H1 (cell line): ENCODE measurements at regions not wholly inside any gene's neighbourhood (a gene's known extent, or its start where the extent isn't known, plus 50 kb on each side); places are given as distances from the start of the nearest gene placed in this dataset.

Source experiments
- CTCF ChIA-PET: fragments of 300-600 bp; sonication (Branson Sonifier 250); formaldehyde crosslinking; loops from one replicate; lab custom pipeline; 2021; ENCODE audit not compliant: partially characterized antibody; lab: Charles Lee
- POLR2A ChIA-PET: fragments of 300-600 bp; sonication (Branson Sonifier 250); formaldehyde crosslinking; loops from one replicate; lab custom pipeline; 2021; ENCODE audit warnings: inconsistent platforms; ENCODE audit not compliant: partially characterized antibody; lab: Charles Lee
- DNase-seq, 2 experiments: peaks; one replicate each; pipeline versions ENCODE4 v3.0.0 to v3.0.0-alpha.2; 2010 to 2022; ENCODE audit warnings: low spot score in 2 of 2, low read depth in 1 of 2, mixed read lengths in 1 of 2
- FAIRE-seq: peaks from 2 replicates; lab custom pipeline; 2011; peaks lifted over from hg19 to GRCh38; lab: Jason Lieb, UNC
- H2AFZ ChIP-seq: 2 replicates; pipeline ENCODE4 v1.8.1; 2012; ENCODE audit warnings: low read length, inconsistent platforms
- H2AK5ac ChIP-seq: 2 replicates; pipeline ENCODE4 v1.6.1; 2013; ENCODE audit warnings: low read depth, low read length
- H2BK120ac ChIP-seq: replicated peaks from 2 replicates; pipeline ENCODE3; 2013; ENCODE audit warnings: low read depth, low read length, inconsistent platforms
- H2BK12ac ChIP-seq: 2 replicates; pipeline ENCODE4 v1.6.1; 2013; ENCODE audit warnings: low read depth, low read length
- H2BK15ac ChIP-seq: 2 replicates; pipeline ENCODE4 v1.6.1; 2013; ENCODE audit warnings: low read length
- H2BK20ac ChIP-seq: 2 replicates; pipeline ENCODE4 v1.6.1; 2013; ENCODE audit warnings: low read length
- H2BK5ac ChIP-seq: 2 replicates; pipeline ENCODE4 v1.6.1; 2013; ENCODE audit warnings: low read depth, low read length
- H3K14ac ChIP-seq: 2 replicates; pipeline ENCODE4 v1.6.1; 2013; ENCODE audit warnings: inconsistent platforms; ENCODE audit not compliant: insufficient read length
- H3K18ac ChIP-seq: 2 replicates; pipeline ENCODE4 v1.6.1; 2013; ENCODE audit warnings: low read length; ENCODE audit errors: extremely low read depth
- H3K23ac ChIP-seq: 2 replicates; pipeline ENCODE4 v1.6.1; 2013; ENCODE audit warnings: inconsistent platforms; ENCODE audit not compliant: insufficient read length
- H3K23me2 ChIP-seq: 2 replicates; pipeline ENCODE4 v1.6.1; 2013; ENCODE audit warnings: low read depth, low read length
- H3K27ac ChIP-seq: 2 replicates; pipeline ENCODE4 v1.6.1; 2011; ENCODE audit warnings: low read depth, low read length, inconsistent platforms
- H3K27me3 ChIP-seq, 4 experiments: replicated peaks in 1 of 4; 1 replicate in 1 of 4; 2 replicates in 3 of 4; pipeline versions ENCODE4 v1.6.1 to v1.8.1; 2011 to 2013; ENCODE audit warnings: low read length in 3 of 4, mild to moderate bottlenecking in 3 of 4, inconsistent platforms in 2 of 4, mixed read lengths in 2 of 4, moderate library complexity in 1 of 4; ENCODE audit not compliant: control insufficient read depth in 3 of 4, insufficient read depth in 3 of 4; ENCODE audit errors: extremely low read depth in 1 of 4
- H3K36me3 ChIP-seq, 4 experiments: 2 replicates each; pipeline versions ENCODE4 v1.6.1 to v1.8.1; 2011 to 2013; ENCODE audit warnings: mild to moderate bottlenecking in 4 of 4, low read length in 3 of 4, moderate library complexity in 2 of 4, control low read depth in 1 of 4, inconsistent platforms in 1 of 4; ENCODE audit not compliant: insufficient read depth in 4 of 4, control insufficient read depth in 2 of 4
- H3K4ac ChIP-seq: replicated peaks from 2 replicates; pipeline ENCODE3; 2013; ENCODE audit warnings: low read length, low read depth, mixed read lengths, inconsistent platforms; ENCODE audit not compliant: insufficient read length
- H3K4me1 ChIP-seq, 4 experiments: replicated peaks in 1 of 4; 1 replicate in 1 of 4; 2 replicates in 3 of 4; pipeline versions ENCODE4 v1.6.1 to v1.8.1; 2011 to 2013; ENCODE audit warnings: low read length in 3 of 4, inconsistent platforms in 2 of 4, mixed read lengths in 1 of 4; ENCODE audit not compliant: insufficient read depth in 4 of 4, control insufficient read depth in 3 of 4
- H3K4me2 ChIP-seq, 2 experiments: 2 replicates each; pipeline versions ENCODE4 v1.6.1 to v1.8.1; 2011 to 2013; ENCODE audit warnings: low read depth in 2 of 2, low read length in 2 of 2, control low read depth in 1 of 2, inconsistent platforms in 1 of 2, mild to moderate bottlenecking in 1 of 2; ENCODE audit not compliant: insufficient read depth in 1 of 2
- H3K4me3 ChIP-seq, 4 experiments: fragments of 200-600, 300-600 bp in 1 of 4; sonication (generic), shearing (Covaris generic), sonication (Bioruptor Twin) in 1 of 4; 2 replicates each; pipeline versions ENCODE4 v1.5.1 to v1.8.1; 2011 to 2016; ENCODE audit warnings: low read length in 4 of 4, low read depth in 3 of 4, control low read depth in 2 of 4, inconsistent platforms in 2 of 4, mild to moderate bottlenecking in 2 of 4, mixed read lengths in 1 of 4, moderate library complexity in 1 of 4; ENCODE audit not compliant: insufficient read depth in 2 of 4; ENCODE audit errors: extremely low read depth in 1 of 4
- H3K56ac ChIP-seq: replicated peaks from 2 replicates; pipeline ENCODE3; 2013; ENCODE audit warnings: low read depth, mild to moderate bottlenecking, mixed read lengths, low read length, inconsistent platforms; ENCODE audit not compliant: insufficient read length
- H3K79me1 ChIP-seq: 2 replicates; pipeline ENCODE4 v1.6.1; 2013; ENCODE audit warnings: low read depth, low read length, control low read depth
- H3K79me2 ChIP-seq, 2 experiments: 2 replicates each; pipeline versions ENCODE4 v1.6.1 to v1.8.1; 2012 to 2013; ENCODE audit warnings: low read length in 2 of 2, mild to moderate bottlenecking in 2 of 2, inconsistent platforms in 1 of 2; ENCODE audit not compliant: insufficient read depth in 2 of 2, control insufficient read depth in 1 of 2
- H3K9ac ChIP-seq, 4 experiments: replicated peaks in 1 of 4; 1 replicate in 1 of 4; 2 replicates in 3 of 4; pipeline versions ENCODE4 v1.6.1 to v1.8.1; 2011 to 2013; ENCODE audit warnings: low read depth in 3 of 4, low read length in 3 of 4, control low read depth in 2 of 4, mild to moderate bottlenecking in 2 of 4, moderate library complexity in 2 of 4, inconsistent platforms in 1 of 4; ENCODE audit errors: extremely low read depth in 1 of 4
- H3K9me3 ChIP-seq, 2 experiments: 2 replicates each; pipeline versions ENCODE4 v1.6.1 to v1.8.1; 2012 to 2013; ENCODE audit warnings: mild to moderate bottlenecking in 2 of 2, moderate library complexity in 2 of 2, control low read depth in 1 of 2, inconsistent platforms in 1 of 2, low read depth in 1 of 2, low read length in 1 of 2, mixed read lengths in 1 of 2; ENCODE audit not compliant: insufficient read depth in 2 of 2
- H4K20me1 ChIP-seq, 2 experiments: replicated peaks in 1 of 2; 2 replicates each; pipeline versions ENCODE3 to v1.8.1; 2011 to 2013; ENCODE audit warnings: inconsistent platforms in 2 of 2, low read length in 2 of 2, mild to moderate bottlenecking in 1 of 2; ENCODE audit not compliant: insufficient read depth in 2 of 2, control insufficient read depth in 1 of 2
- H4K5ac ChIP-seq: 2 replicates; pipeline ENCODE4 v1.6.1; 2013; ENCODE audit warnings: low read length, low read depth, mixed read lengths, inconsistent platforms; ENCODE audit not compliant: insufficient read length
- H4K8ac ChIP-seq: 2 replicates; pipeline ENCODE4 v1.8.0; 2013; ENCODE audit warnings: mild to moderate bottlenecking, moderate library complexity, low read length, inconsistent platforms; ENCODE audit not compliant: insufficient read depth; ENCODE audit errors: extremely low read depth
- H4K91ac ChIP-seq: replicated peaks from 2 replicates; pipeline ENCODE3; 2013; ENCODE audit warnings: low read length, mixed read lengths, inconsistent platforms; ENCODE audit not compliant: insufficient read length
- CHD2 ChIP-seq: IDR thresholded peaks from 2 replicates; pipeline ENCODE4 v1.6.1; 2012; ENCODE audit warnings: low read length, improper control_type of control experiment
- HDAC6 ChIP-seq: IDR thresholded peaks from one replicate; pipeline ENCODE4 v1.7.1; 2012; ENCODE audit warnings: low read depth, mild to moderate bottlenecking, inconsistent platforms, low read length, moderate library complexity
- POLR2A ChIP-seq, 2 experiments: IDR thresholded peaks; 1 replicate in 1 of 2; 2 replicates in 1 of 2; pipeline ENCODE4 v1.6.1; 2011; ENCODE audit warnings: low read depth in 2 of 2, low read length in 2 of 2, mild to moderate bottlenecking in 2 of 2; ENCODE audit errors: control extremely low read depth in 1 of 2
- SP4 ChIP-seq: IDR thresholded peaks from 2 replicates; pipeline ENCODE4 v1.6.1; 2012; ENCODE audit warnings: low read length, inconsistent platforms
- SUZ12 ChIP-seq: fragments of 200-600 bp; sonication (generic); IDR thresholded peaks from 2 replicates; pipeline ENCODE4 v1.6.1; 2012; ENCODE audit warnings: mild to moderate bottlenecking, inconsistent platforms, low read length, moderate library complexity, mixed read lengths
- WGBS, 2 experiments: shearing (Covaris generic) in 1 of 2; methylation state at CpG; one replicate each; pipeline versions ENCODE4 v1.1.6 to v1.1.7; 2013 to 2015; ENCODE audit warnings: low lambda C conversion rate in 2 of 2, mixed read lengths in 2 of 2, inconsistent platforms in 1 of 2, low coverage in 1 of 2, missing lambda C conversion rate in 1 of 2; ENCODE audit not compliant: insufficient replicate concordance in 2 of 2, insufficient coverage in 1 of 2, insufficient read length in 1 of 2; ENCODE audit errors: extremely low coverage in 1 of 2, missing lambda C conversion rate in 1 of 2; 5-methylcytosine and 5-hydroxymethylcytosine counted together

DNA sequence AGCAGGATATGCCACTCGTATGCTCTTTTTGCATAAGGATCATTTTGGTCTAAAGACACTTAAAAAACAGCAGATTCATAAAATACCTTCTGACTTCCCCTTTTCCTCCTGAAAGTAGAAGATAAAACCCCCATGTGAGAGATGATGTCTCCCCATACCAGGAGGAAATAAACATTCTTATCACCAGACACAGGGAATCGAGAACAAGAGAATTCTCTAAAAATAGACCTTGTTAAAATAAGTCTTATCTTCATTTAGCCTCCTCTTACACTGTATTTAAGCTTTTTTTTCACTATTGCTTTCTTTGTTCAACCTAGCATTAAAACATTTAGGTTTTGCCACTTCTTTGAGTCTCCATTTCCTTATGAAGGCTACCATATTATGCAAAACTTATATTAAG, 709.3 kb downstream of the KCNT2 start:
- no peak for TF ChIP-seq SP4
- no peak for TF ChIP-seq POLR2A (IDR thresholded peaks at IDR 0.05; ENCODE audit: control extremely low read depth in 1 of 2, low read depth in 2 of 2, low read length in 2 of 2)
- TF ChIP-seq CHD2: no peak
- no peak for TF ChIP-seq HDAC6
- TF ChIP-seq SUZ12: no peak
- no peaks in the 10 kb centered on the region for H3K9me3 ChIP-seq
- no peaks in the 10 kb centered on the region; a peak in 1 of 8 replicates for H3K36me3 ChIP-seq
- no peak overlapping the region for H3K4ac ChIP-seq
- H2AK5ac ChIP-seq: no peak overlapping the region
- H3K23me2 ChIP-seq: no peaks in the 10 kb centered on the region
- no peak overlapping the region for H4K8ac ChIP-seq
- peaks cover 0 to 1% (median 0%) of the 10 kb centered on the region in 4 experiments; a peak in 1 of 7 replicates for H3K27me3 ChIP-seq
- H2BK12ac ChIP-seq: no peak overlapping the region
- no peak overlapping the region for H2BK15ac ChIP-seq
- no peak overlapping the region for H3K4me3 ChIP-seq
- no peak overlapping the region for H3K27ac ChIP-seq
- no peak overlapping the region for H4K5ac ChIP-seq
- no peak overlapping the region for H2BK5ac ChIP-seq
- H3K23ac ChIP-seq: no peak overlapping the region
- H2BK20ac ChIP-seq: no peak overlapping the region
- no peaks in the 10 kb centered on the region; a peak in 1 of 7 replicates for H3K4me1 ChIP-seq
- H4K91ac ChIP-seq: no peak overlapping the region
- FAIRE-seq (no peak), DNase-seq (no peak)
- ChIA-PET CTCF (interaction anchor here (1.0 to 4.8 kb wide), 2 partner anchors 14 to 250 kb away, joined by 3 to 41 read pairs; no protein-coding TSS in a partner anchor), POLR2A (no interaction called here)
- no peak overlapping the region for H3K9ac ChIP-seq
- no peaks in the 10 kb centered on the region for H3K79me1 ChIP-seq
- H3K79me2 ChIP-seq: no peaks in the 10 kb centered on the region
- WGBS, 2 experiments: 88% methylated on average over 2 of the region's 2 CpGs; no CpG with 5 or more reads in 1 of the 2 experiments
- no peak overlapping the region for H2BK120ac ChIP-seq
- H3K56ac ChIP-seq: no peak overlapping the region
- no peaks in the 10 kb centered on the region for H4K20me1 ChIP-seq
- H3K14ac ChIP-seq: no peak overlapping the region
- H2AFZ ChIP-seq: no peak overlapping the region
- no peak overlapping the region for H3K18ac ChIP-seq
- no peak overlapping the region for H3K4me2 ChIP-seq
